ENCODE measurements at regions not wholly inside any gene's neighbourhood (a gene's known extent, or its start where the extent isn't known, plus 50 kb on each side); places are given as distances from the start of the nearest gene placed in this dataset.

DNA sequence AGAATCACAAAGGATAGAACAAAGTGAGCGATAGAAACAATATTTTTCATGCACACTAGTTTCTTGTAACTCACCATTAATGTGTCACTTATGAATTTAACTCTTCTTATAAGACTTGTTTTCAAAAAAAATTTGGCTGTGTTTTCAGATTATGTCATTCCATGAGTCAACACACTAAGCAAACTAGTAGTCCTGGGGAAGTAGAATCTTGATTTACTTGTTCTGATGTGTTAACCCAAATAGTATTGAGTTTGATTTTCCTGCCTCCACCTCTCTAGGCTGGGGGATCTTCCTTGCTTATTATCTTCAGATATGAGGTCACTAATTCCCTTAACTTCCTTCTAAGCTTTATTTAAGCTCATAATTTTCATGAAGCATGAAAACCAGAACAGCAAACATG is 151.0 kb upstream of the SEL1L start:
- DNase-seq = no peak
- H3K9me3 ChIP-seq = no peaks in the 10 kb centered on the region
- H3K27me3 ChIP-seq = no peaks in the 10 kb centered on the region
- TF ChIP-seq, protein P1, sequence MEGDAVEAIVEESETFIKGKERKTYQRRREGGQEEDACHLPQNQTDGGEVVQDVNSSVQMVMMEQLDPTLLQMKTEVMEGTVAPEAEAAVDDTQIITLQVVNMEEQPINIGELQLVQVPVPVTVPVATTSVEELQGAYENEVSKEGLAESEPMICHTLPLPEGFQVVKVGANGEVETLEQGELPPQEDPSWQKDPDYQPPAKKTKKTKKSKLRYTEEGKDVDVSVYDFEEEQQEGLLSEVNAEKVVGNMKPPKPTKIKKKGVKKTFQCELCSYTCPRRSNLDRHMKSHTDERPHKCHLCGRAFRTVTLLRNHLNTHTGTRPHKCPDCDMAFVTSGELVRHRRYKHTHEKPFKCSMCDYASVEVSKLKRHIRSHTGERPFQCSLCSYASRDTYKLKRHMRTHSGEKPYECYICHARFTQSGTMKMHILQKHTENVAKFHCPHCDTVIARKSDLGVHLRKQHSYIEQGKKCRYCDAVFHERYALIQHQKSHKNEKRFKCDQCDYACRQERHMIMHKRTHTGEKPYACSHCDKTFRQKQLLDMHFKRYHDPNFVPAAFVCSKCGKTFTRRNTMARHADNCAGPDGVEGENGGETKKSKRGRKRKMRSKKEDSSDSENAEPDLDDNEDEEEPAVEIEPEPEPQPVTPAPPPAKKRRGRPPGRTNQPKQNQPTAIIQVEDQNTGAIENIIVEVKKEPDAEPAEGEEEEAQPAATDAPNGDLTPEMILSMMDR (IDR thresholded peaks at IDR 0.05) = no peak
- TF ChIP-seq POLR2A (IDR thresholded peaks at IDR 0.05) = no peak
- H3K4me3 ChIP-seq (replicated peaks in 1 of 3) = no peak overlapping the region
- H3K27ac ChIP-seq = no peak overlapping the region
- H3K36me3 ChIP-seq = no peaks in the 10 kb centered on the region
- H3K4me1 ChIP-seq = no peaks in the 10 kb centered on the region
- 89 to 95% methylated on average over 1 of the region's 1 CpG for WGBS, 2 donors
- intact Hi-C loops (cut with DNase I) = no loop called here

DNA sequence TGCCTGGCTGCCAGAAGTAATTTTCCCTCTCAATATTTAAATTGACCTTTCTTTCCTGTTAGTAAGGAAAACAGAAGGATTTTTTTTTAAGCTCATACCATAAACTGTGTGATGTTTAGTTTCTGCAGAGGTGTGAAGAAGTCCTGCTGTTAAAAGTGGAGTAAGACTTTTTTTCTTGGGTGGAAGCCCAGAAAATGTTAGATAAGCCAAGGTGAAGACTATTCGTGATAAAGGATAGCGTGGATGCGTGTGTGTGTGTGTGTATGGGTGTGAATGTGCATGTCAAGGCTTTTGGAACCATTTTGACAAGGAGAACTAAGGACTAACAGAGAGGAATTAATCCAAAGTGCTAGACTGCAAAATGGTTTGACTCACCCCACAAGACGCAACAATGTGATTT is 152.9 kb upstream of the SEL1L start:
- Histone ChIP-seq H3K27me3 (no peaks in the 10 kb centered on the region), H3K27ac (no peak overlapping the region), H3K9me3 (no peaks in the 10 kb centered on the region), H3K4me3 (replicated peaks in 1 of 3) (no peak overlapping the region), H3K4me1 (no peaks in the 10 kb centered on the region), H3K36me3 (no peaks in the 10 kb centered on the region)
- 64 to 68% methylated on average over 4 of the region's 4 CpGs for WGBS, 2 donors
- DNase-seq = no peak
- no peak for TF ChIP-seq POLR2A (IDR thresholded peaks at IDR 0.05)
- TF ChIP-seq, protein P1 (IDR thresholded peaks at IDR 0.05) = no peak
- intact Hi-C loops (cut with DNase I) = no loop called here

DNA sequence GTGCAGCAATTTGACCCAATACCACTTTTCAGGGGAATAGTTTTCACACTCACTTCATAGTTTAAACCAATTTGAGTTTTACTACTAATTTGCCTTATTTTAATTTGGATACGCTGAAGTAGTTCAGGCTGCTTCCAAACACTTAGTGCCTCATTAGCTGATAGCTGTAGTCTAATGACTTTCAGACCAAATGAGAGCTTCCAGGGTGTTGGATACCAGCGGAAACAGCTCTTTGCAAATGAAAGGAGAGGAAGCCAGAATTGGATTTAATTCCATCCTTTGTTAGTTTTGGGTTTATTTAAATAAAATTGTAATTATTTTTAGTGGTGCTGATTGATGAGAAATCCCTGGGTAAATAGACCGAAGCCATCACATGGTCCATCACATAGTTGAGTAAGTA is 158.3 kb upstream of the SEL1L start:
- Histone ChIP-seq H3K9me3 (no peaks in the 10 kb centered on the region), H3K4me3 (replicated peaks in 1 of 3) (no peak overlapping the region), H3K4me1 (no peaks in the 10 kb centered on the region), H3K36me3 (no peaks in the 10 kb centered on the region), H3K27me3 (no peaks in the 10 kb centered on the region), H3K27ac (no peak overlapping the region)
- no peak for DNase-seq
- WGBS, 2 donors = 84 to 86% methylated on average over 3 of the region's 3 CpGs
- TF ChIP-seq, protein P1 (IDR thresholded peaks at IDR 0.05) = no peak
- no peak for TF ChIP-seq POLR2A (IDR thresholded peaks at IDR 0.05)
- intact Hi-C loops (cut with DNase I) = no loop called here

DNA sequence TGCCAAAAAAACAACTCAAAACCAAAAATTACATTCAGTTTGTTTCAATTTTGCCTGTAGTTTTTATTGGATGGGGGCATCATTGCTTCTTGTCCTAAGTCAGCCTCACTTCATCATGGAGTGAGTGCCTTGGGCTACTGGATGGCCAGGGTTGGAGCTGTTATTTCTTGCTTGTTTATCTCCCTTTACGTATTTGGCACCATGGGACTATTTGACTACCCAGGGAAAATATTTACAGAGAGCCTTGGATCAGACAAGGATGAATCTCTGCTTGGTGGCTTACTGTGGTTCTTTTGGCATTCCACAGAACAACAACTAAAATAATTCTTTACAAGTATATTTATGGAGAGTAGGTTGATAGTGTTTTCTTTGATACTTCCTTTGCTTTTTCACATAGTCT is 160.8 kb upstream of the SEL1L start:
- H3K27ac ChIP-seq = no peak overlapping the region

DNA sequence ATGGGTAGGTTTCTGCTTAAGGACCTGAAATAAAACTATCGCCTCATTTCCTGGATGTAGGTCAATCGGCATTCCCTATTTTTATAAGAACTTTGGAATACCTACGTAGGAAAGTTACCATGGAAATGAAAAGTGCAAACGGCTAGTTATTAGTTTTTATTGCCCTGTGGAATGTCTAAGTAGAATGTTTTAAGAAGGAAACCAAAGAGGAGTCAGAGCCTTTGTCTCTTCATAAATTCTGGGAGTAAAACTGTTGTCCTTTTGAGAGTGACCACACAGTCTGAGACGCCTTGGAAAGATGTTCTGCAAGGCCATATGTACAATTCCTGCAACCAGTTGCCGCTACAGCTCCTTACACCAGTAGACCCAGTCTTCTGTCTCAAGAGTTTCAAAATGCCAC is 176.0 kb upstream of the SEL1L start:
- intact Hi-C loops (cut with DNase I) = no loop called here
- H3K27me3 ChIP-seq = no peaks in the 10 kb centered on the region
- H3K27ac ChIP-seq = no peak overlapping the region
- TF ChIP-seq, protein P1 (IDR thresholded peaks at IDR 0.05) = no peak
- no peak for TF ChIP-seq POLR2A (IDR thresholded peaks at IDR 0.05)
- no peaks in the 10 kb centered on the region for H3K4me1 ChIP-seq
- no peaks in the 10 kb centered on the region for H3K9me3 ChIP-seq
- no peak for DNase-seq
- WGBS, 2 donors = 63 to 67% methylated on average over 6 of the region's 6 CpGs
- H3K4me3 ChIP-seq (replicated peaks in 1 of 3) = no peak overlapping the region
- H3K36me3 ChIP-seq = no peaks in the 10 kb centered on the region

More for the DNA sequence above, 160.8 kb upstream of the SEL1L start:
- 92 to 94% methylated on average over 1 of the region's 1 CpG for whole genome bisulfite sequencing, 2 donors
- H3K4me1 ChIP-seq = no peaks in the 10 kb centered on the region
- intact Hi-C loops (cut with DNase I) = no loop called here
- no peak for DNase-seq
- no peaks in the 10 kb centered on the region for H3K9me3 ChIP-seq
- H3K36me3 ChIP-seq = no peaks in the 10 kb centered on the region
- TF ChIP-seq POLR2A (IDR thresholded peaks at IDR 0.05) = no peak
- TF ChIP-seq, protein P1 (IDR thresholded peaks at IDR 0.05) = no peak
- H3K27me3 ChIP-seq = no peaks in the 10 kb centered on the region
- H3K4me3 ChIP-seq (replicated peaks in 1 of 3) = no peak overlapping the region
